GM20000 (cell line): ENCODE measurements at regions not wholly inside any gene's neighbourhood (a gene's known extent, or its start where the extent isn't known, plus 50 kb on each side); places are given as distances from the start of the nearest gene placed in this dataset.

Experiments
- DNase-seq: peaks from one replicate; pipeline ENCODE4 v3.0.0; 2012; ENCODE audit warnings: low spot score
- TF ChIP-seq, protein P1 (sequence below): IDR thresholded peaks from 2 replicates; pipeline ENCODE4 v1.5.1; 2012; ENCODE audit warnings: mild to moderate bottlenecking, control low read depth; ENCODE audit errors: extremely low read depth, missing control alignments

- no peak for DNase-seq
- TF ChIP-seq, protein P1, sequence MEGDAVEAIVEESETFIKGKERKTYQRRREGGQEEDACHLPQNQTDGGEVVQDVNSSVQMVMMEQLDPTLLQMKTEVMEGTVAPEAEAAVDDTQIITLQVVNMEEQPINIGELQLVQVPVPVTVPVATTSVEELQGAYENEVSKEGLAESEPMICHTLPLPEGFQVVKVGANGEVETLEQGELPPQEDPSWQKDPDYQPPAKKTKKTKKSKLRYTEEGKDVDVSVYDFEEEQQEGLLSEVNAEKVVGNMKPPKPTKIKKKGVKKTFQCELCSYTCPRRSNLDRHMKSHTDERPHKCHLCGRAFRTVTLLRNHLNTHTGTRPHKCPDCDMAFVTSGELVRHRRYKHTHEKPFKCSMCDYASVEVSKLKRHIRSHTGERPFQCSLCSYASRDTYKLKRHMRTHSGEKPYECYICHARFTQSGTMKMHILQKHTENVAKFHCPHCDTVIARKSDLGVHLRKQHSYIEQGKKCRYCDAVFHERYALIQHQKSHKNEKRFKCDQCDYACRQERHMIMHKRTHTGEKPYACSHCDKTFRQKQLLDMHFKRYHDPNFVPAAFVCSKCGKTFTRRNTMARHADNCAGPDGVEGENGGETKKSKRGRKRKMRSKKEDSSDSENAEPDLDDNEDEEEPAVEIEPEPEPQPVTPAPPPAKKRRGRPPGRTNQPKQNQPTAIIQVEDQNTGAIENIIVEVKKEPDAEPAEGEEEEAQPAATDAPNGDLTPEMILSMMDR: no peak
Observed at GRCh38 chr6:141359953-141360352, 772.8 kb upstream of the GJE1 start.

DNA sequence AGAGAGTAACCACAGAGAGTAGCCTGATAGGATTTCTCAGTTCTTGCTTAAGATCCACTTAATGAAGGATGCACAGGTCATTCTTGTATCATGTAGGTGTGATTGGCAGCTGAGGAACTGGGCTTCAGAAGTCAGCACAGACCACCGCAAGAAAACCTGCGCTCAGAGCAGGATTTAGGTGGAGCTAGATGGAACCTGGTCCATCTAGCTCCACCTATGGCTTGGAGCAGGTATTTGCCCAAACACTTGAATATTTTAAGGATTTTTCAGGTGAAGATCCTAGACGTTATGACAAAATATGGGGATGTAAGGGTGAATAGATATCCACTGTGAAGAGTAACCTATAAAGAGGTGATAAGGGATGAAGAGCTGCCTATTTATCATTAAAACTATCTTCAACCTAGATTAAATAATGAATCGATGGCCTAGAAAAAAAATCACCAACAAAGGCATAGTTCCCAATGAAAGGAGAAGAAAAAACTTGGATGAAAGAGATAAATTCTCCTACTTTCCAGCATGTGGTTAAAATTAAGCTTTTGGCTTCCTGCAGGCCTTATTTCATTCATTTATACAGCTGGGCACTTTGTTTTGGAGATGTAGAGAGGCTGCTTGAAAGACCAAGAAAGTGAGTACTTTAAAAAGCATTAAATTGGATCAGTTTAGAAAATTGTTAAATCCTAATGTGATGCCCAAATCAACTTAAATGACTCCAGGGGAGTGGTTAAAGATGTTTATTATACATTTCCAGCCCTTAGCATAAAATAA lies 778.4 kb upstream of the GJE1 start:
- DNase-seq: no peak
- TF ChIP-seq, protein P1: no peak

- DNase-seq: no peak
- TF ChIP-seq, protein P1: no peak
Observed at GRCh38 chr6:141351721-141352120, 781.0 kb upstream of the GJE1 start.

- DNase-seq: no peak
- TF ChIP-seq, protein P1: no peak
Observed at GRCh38 chr6:141349710-141350109, 783.0 kb upstream of the GJE1 start.

DNA sequence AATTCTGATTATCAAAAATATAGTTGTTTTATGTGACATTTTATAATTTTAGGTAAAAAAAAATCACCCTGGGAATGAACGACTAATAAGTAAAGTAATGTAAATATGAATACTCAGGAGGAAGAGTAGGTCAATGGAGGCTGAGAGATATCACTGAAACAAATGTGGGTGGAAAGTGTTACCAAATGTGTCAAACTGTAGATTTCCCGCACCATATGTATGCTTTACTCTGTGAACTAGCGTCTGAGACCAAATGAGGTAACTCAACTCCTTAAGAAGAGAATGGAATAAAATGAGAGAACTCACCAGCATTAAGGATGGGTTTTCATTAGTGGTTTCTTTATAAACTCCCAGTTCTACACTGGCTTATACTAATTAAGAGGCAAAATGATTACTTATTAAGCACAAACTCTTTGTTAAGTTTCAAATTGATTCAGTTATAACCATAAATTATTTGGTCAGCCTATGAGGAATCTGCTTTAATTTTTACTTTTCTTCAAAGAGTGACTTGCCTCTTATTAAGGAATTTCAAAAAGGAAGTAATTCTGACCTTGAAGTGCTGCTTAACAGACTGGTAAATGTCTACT lies 784.7 kb upstream of the GJE1 start:
- TF ChIP-seq, protein P1: no peak
- no peak for DNase-seq

DNA sequence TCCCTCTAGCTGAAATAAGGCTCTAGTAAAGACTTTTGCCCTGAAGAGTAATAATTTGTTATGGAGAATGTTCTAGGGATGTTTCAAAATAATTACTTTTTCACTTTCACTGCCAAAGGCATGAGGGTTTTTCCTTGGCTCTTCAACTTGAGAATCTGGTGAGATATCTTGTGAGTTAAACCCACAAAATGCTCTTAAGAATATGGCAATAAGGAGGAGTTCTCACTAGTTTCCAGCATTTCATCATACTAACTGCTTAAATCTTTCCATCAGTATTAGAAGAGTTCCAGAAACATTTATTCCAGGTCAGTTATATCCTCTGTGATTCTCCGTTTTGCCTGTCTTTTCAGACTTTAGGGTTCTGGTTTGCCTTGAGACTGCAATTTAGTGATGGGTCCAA lies 785.6 kb upstream of the GJE1 start:
- DNase-seq: no peak
- TF ChIP-seq, protein P1: no peak

DNA sequence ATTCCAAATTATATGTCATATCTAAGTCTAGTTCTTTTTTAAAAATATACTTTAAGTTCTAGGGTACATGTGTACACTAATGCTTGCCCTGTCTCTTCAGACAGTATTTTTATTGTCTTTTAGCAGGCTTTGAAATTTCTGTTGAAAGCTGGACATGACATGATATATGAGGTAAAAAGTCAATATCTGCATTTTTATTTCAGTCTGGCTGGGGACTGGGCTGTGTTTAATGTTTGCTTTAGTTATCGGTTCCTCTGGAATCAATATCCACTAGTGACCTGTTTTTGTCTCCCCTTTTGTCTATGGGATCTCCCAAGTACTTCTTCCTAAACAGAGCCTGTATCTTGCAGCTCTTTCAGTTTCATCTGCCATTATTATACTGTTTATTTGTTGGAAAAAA lies 786.2 kb upstream of the GJE1 start:
- TF ChIP-seq, protein P1: no peak

More for the DNA sequence above, 786.2 kb upstream of the GJE1 start:
- no peak for DNase-seq
